Transverse colon (tissue), 4 donors: ENCODE measurements at regions not wholly inside any gene's neighbourhood (a gene's known extent, or its start where the extent isn't known, plus 50 kb on each side); places are given as distances from the start of the nearest gene placed in this dataset.

Source experiments
- DNase-seq: peaks from one replicate; pipeline ENCODE4 v3.0.0-alpha.2; 2019
- H3K27ac ChIP-seq, 4 donors: fragments of 200-600 bp; sonication (generic); 2 replicates each; pipeline ENCODE4 v1.5.1; 2016 to 2018; ENCODE audit warnings: inconsistent platforms in 4 of 4
- H3K27me3 ChIP-seq: fragments of 200-600 bp; sonication (generic); 2 replicates; pipeline ENCODE4 v1.5.1; 2017; ENCODE audit warnings: inconsistent platforms
- H3K36me3 ChIP-seq, 4 donors: fragments of 200-600 bp; sonication (generic); 2 replicates each; pipeline ENCODE4 v1.5.1; 2017 to 2019; ENCODE audit warnings: inconsistent platforms in 4 of 4
- H3K4me1 ChIP-seq, 4 donors: fragments of 200-600 bp; sonication (generic); 2 replicates each; pipeline ENCODE4 v1.5.1; 2017 to 2020; ENCODE audit warnings: inconsistent platforms in 4 of 4
- H3K4me3 ChIP-seq, 4 donors: fragments of 200-600 bp; sonication (generic); 1 replicate in 1 of 4; 2 replicates in 3 of 4; pipeline versions ENCODE4 v1.5.1 to v1.6.1; 2017 to 2019; ENCODE audit warnings: inconsistent platforms in 4 of 4
- H3K9me3 ChIP-seq, 2 donors: fragments of 200-600 bp; sonication (generic); 2 replicates each; pipeline ENCODE4 v1.5.1; 2017 to 2019; ENCODE audit warnings: inconsistent platforms in 2 of 2
- EP300 ChIP-seq: sonication (generic); formaldehyde crosslinking; IDR thresholded peaks from one replicate; pipeline ENCODE4 v1.6.1; 2017; ENCODE audit warnings: antibody characterized with exemption, low read depth
- POLR2A ChIP-seq: fragments of 450-650 bp; IDR thresholded peaks from one replicate; pipeline ENCODE4 v1.6.1; 2016; ENCODE audit warnings: antibody characterized with exemption, mild to moderate bottlenecking, moderate library complexity
- POLR2AphosphoS5 ChIP-seq, 3 donors: sonication (generic); formaldehyde crosslinking; IDR thresholded peaks; one replicate each; pipeline ENCODE4 v1.6.1; 2016; ENCODE audit warnings: antibody characterized with exemption in 3 of 3
- WGBS, 2 donors: methylation state at CpG; one replicate each; pipeline ENCODE4 v1.1.5; 2018; ENCODE audit warnings: low coverage in 1 of 2; 5-methylcytosine and 5-hydroxymethylcytosine counted together
- in situ Hi-C, 4 donors: fragments of 200-750 bp; cut with MboI; loops; one replicate each; pipeline versions ENCODE4 v1.15.0 to v1.15.1; 2017; ENCODE audit warnings: low sequenced_read_pairs in 3 of 4, low pct_ligation_motif_present in 1 of 4, low pct_unique_long_range_greater_than_20kb in 1 of 4
- intact Hi-C: fragments of 100-400 bp; cut with DNase I; formaldehyde crosslinking; loops from one replicate; pipeline ENCODE4 v1.15.1; 2023; ENCODE audit warnings: low total_unique reads
- TF ChIP-seq, protein P1 (sequence below), 5 experiments: fragments of 200-600 bp in 3 of 5; fragments of 450-650 bp in 2 of 5; sonication (generic) in 3 of 5; IDR thresholded peaks; 1 replicate in 2 of 5; 2 replicates in 3 of 5; pipeline ENCODE4 v1.5.1; 2016 to 2017; ENCODE audit warnings: antibody characterized with exemption in 5 of 5, inconsistent platforms in 3 of 5, mild to moderate bottlenecking in 2 of 5, moderate library complexity in 1 of 5

DNA sequence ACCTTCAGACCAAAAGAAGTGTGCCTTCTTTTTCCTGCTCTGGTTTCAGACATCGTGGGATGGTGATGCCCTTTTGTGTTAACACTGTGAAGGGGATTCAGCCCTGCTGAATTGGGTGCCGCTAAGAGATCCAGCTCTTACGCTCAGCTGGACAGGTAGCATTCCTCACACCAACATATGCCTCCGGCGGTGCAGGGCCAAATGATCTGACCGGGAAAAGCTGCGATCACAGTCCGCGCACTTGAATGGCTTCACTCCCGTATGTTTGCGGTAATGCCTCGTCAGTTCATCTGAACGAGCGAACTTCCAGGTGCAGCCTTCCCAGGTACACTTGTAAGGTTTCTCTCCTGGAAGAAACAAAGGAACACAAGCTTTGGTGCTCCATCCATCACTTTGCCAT, 438.9 kb downstream of the KLF12 start:
- DNase-seq, result no peak
- intact Hi-C loops, result no loop called here
- no peak overlapping the region for H3K4me3 ChIP-seq
- TF ChIP-seq POLR2AphosphoS5 (IDR thresholded peaks at IDR 0.05), result no peak
- TF ChIP-seq POLR2A, result no peak
- no peak for TF ChIP-seq EP300
- TF ChIP-seq, protein P1, sequence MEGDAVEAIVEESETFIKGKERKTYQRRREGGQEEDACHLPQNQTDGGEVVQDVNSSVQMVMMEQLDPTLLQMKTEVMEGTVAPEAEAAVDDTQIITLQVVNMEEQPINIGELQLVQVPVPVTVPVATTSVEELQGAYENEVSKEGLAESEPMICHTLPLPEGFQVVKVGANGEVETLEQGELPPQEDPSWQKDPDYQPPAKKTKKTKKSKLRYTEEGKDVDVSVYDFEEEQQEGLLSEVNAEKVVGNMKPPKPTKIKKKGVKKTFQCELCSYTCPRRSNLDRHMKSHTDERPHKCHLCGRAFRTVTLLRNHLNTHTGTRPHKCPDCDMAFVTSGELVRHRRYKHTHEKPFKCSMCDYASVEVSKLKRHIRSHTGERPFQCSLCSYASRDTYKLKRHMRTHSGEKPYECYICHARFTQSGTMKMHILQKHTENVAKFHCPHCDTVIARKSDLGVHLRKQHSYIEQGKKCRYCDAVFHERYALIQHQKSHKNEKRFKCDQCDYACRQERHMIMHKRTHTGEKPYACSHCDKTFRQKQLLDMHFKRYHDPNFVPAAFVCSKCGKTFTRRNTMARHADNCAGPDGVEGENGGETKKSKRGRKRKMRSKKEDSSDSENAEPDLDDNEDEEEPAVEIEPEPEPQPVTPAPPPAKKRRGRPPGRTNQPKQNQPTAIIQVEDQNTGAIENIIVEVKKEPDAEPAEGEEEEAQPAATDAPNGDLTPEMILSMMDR (IDR thresholded peaks at IDR 0.05), result no peak
- no peak overlapping the region for H3K27ac ChIP-seq
- peaks cover 0 to 5% (median 0%) of the 10 kb centered on the region in 4 donors for H3K36me3 ChIP-seq
- no peaks in the 10 kb centered on the region for H3K9me3 ChIP-seq
- in situ Hi-C loops, result no loop called here
- WGBS, 2 donors, result 98% methylated on average over 7 to 14 of the region's 14 CpGs
- no peaks in the 10 kb centered on the region for H3K27me3 ChIP-seq
- no peaks in the 10 kb centered on the region for H3K4me1 ChIP-seq

DNA sequence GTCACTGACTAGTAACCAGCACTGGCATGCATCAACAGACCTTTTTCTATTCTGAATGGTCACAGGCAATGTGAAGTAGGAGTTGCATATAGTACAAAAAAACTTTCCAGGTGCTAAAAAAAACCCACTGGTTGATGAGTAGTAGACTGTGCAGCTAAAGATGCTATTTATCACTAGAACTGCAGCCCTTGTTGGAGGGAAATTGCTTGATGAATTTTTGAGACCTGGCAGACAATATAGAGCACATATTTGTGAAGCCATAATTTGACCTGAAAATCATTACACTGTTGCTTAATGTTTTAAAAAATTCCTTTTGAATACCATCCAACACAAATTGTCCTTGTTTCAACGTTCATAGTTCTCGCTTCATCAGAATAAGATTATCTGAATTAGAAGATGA, 441.0 kb downstream of the KLF12 start:
- in situ Hi-C loops, result no loop called here
- Histone ChIP-seq H3K36me3 (peaks cover 0 to 5% (median 0%) of the 10 kb centered on the region in 4 donors), H3K27ac (no peak overlapping the region), H3K9me3 (no peaks in the 10 kb centered on the region), H3K4me3 (no peak overlapping the region), H3K4me1 (no peaks in the 10 kb centered on the region), H3K27me3 (no peaks in the 10 kb centered on the region)
- WGBS, 2 donors, result 82 to 88% methylated on average over 2 of the region's 2 CpGs
- intact Hi-C loops, result no loop called here
- DNase-seq, result no peak
- TF ChIP-seq EP300 (no peak), POLR2A (no peak), POLR2AphosphoS5 (IDR thresholded peaks at IDR 0.05) (no peak)
- TF ChIP-seq, protein P1 (IDR thresholded peaks at IDR 0.05), result no peak

DNA sequence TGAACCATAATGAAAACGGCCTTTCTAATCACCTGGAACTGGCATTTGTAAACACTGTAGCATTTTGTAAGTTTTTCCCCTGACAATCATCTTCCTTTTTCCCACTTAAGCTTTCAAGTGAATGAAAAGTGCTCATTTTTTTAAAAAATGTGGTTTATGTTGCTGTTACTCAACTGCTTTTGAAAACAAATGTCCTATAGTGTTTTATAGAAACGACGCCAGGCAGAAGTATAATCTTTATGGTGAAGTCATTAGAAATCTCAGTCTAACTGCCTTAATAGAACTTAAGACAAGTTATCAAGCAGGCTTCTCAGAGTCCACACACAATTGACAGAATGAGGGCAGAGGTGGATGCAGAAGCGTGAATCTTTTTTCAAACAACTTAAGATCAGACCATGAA, 442.3 kb downstream of the KLF12 start:
- intact Hi-C loops, result no loop called here
- WGBS, 2 donors, result 82 to 88% methylated on average over 3 to 4 of the region's 4 CpGs
- DNase-seq, result no peak
- no peaks in the 10 kb centered on the region for H3K27me3 ChIP-seq
- H3K27ac ChIP-seq, result no peak overlapping the region
- in situ Hi-C loops, result no loop called here
- no peaks in the 10 kb centered on the region for H3K9me3 ChIP-seq
- H3K4me3 ChIP-seq, result no peak overlapping the region
- TF ChIP-seq EP300, result no peak
- TF ChIP-seq POLR2AphosphoS5 (IDR thresholded peaks at IDR 0.05), result no peak
- TF ChIP-seq, protein P1 (IDR thresholded peaks at IDR 0.05), result no peak
- no peak for TF ChIP-seq POLR2A
- peaks cover 0 to 5% (median 0%) of the 10 kb centered on the region in 4 donors for H3K36me3 ChIP-seq
- H3K4me1 ChIP-seq, result no peaks in the 10 kb centered on the region

DNA sequence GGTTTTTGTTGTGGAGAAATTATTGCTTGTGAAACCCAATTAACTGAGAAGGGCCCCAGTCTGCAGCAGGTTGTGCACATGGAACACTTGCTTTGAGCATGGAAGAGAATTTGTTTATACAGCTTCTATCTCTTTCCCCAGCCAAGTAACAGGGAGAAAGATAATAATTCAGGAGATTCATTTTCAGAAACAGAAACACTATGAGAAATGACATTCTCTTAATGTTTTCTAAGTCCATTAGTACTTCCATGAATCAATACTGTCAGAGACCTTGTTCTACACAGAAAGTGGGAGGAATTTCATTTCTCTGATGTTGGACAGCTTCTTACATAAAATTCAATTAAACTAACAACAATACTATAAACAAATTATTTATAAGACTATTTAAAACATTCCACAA, 446.3 kb downstream of the KLF12 start:
- H3K27ac ChIP-seq, result no peak overlapping the region
- no peaks in the 10 kb centered on the region for H3K9me3 ChIP-seq
- no peaks in the 10 kb centered on the region for H3K36me3 ChIP-seq
- H3K4me3 ChIP-seq, result no peak overlapping the region
- H3K27me3 ChIP-seq, result no peaks in the 10 kb centered on the region
- no peak for DNase-seq
- TF ChIP-seq, protein P1 (IDR thresholded peaks at IDR 0.05), result no peak
- TF ChIP-seq POLR2AphosphoS5 (IDR thresholded peaks at IDR 0.05) (no peak), EP300 (no peak), POLR2A (no peak)
- in situ Hi-C loops (no loop called here), intact Hi-C loops (no loop called here)
- no peaks in the 10 kb centered on the region for H3K4me1 ChIP-seq
